Activated CD8-positive, alpha-beta memory T cell treated with anti-CD3 and anti-CD28 coated beads, Interleukin-2, amount 10 ng/mL, durations not matched to agents 7 days and 5 days (primary cell): ENCODE measurements at regions not wholly inside any gene's neighbourhood (a gene's known extent, or its start where the extent isn't known, plus 50 kb on each side); places are given as distances from the start of the nearest gene placed in this dataset.
A peak's percentile ranks its signal among the peaks of the same experiment; 100 is the strongest.
"Not testable (repeated sequence)": the region's sequence is repeated elsewhere in the genome, so short reads cannot be mapped to it uniquely, and the experiment has no call there.

Source experiments
- ATAC-seq: fragments of 150-1000 bp; cut with Tn5 transposase; one replicate; pipeline ENCODE4 v1.10.0; 2021; ENCODE audit warnings: moderate library complexity
- CTCF ChIA-PET: fragments of 350-600 bp; sonication (Branson Sonifier 250); formaldehyde crosslinking; loops from one replicate; lab custom pipeline; 2021; ENCODE audit warnings: antibody characterized with exemption; lab: Charles Lee
- DNase-seq: peaks from one replicate; pipeline ENCODE4 v3.0.0-alpha.2; 2020
- H3K27ac Mint-ChIP-seq: one replicate; pipeline ENCODE4 v1.8.0; 2021; ENCODE audit warnings: mild to moderate bottlenecking, mixed read lengths
- H3K27me3 Mint-ChIP-seq: one replicate; pipeline ENCODE4 v1.8.0; 2021; ENCODE audit warnings: mixed read lengths
- H3K36me3 Mint-ChIP-seq: one replicate; pipeline ENCODE4 v1.8.0; 2021; ENCODE audit warnings: mild to moderate bottlenecking, mixed read lengths
- H3K4me1 Mint-ChIP-seq: one replicate; pipeline ENCODE4 v1.8.0; 2021; ENCODE audit warnings: mixed read lengths
- H3K4me3 Mint-ChIP-seq: one replicate; pipeline ENCODE4 v1.8.0; 2021; ENCODE audit warnings: mild to moderate bottlenecking, moderate library complexity, mixed read lengths
- H3K9me3 Mint-ChIP-seq: one replicate; pipeline ENCODE4 v1.8.0; 2022; ENCODE audit warnings: low read depth, mixed read lengths

DNA sequence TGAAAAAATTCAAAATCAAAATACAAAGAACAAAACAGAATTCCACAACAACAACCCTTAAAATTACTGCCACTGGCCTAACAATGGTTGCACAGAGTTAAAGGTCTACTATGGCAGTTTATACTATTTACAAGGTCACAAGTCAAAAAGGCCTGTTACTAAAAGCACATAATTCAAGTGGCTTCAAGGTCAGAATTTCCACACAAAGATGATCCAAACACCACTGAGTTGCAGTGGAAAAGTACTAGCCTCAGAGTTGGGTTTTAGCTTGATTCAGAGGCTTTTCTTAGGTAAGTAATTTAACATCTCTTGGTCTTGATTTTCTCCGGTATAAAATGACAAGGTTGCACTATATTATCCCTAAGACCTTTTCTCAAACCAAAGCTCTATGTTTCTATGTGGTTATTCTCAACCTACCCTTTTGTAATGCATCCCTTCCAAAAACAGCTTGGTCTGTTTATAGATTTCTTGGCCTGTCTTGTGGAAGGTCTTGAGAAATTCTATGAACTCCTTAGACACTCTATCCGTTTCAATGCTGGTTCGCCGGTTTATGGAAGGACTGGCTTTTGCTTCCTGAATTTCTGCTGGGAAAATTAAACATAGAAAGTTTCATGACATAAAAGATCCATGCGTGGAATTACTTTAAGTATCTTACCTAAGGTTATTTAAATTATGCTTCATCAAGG lies 69.5 kb downstream of the MDH2 start:
- DNase-seq, H3K27me3 Mint-ChIP-seq, H3K4me3 Mint-ChIP-seq, ATAC-seq, CTCF ChIA-PET, H3K4me1 Mint-ChIP-seq, H3K36me3 Mint-ChIP-seq, H3K9me3 Mint-ChIP-seq, H3K27ac Mint-ChIP-seq: not testable (repeated sequence)

DNA sequence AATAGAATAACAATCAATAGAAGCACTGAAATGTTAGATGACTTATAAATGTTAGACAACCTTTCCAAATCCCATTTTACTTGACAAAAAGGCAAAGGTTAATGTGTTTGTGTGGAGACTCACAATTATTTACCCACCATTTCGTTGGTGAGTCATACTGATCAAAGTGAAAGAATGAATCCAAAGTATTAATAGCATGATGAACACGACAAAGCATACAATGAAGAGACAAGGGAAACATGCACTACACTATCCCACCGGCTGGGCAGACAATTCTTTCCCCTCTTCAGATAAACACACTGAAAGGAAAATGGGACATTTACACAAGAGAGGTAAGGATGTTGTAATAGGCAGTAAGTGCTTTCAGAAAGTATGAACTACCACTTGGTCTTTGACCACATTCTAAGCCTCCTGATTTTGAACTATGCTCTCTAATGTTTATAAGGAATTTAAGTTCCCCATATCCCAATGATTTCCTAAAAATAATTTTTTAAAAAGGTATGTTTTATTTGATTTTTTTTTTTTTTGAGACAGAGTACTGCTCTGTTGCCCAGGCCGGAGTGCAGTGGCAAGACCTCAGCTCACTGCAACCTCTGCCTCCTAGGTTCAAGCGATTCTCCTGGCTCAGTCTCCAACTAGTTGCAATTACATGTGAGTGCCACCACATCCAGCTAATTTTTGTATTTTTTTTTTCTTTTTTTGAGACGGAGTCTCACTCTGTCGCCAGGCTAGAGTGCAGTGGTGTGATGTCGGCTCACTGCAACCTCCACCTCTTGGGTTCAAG lies 70.5 kb downstream of the MDH2 start:
- CTCF ChIA-PET, result interaction anchor here (0.7 kb wide), 1 partner anchor 112 kb away, joined by 3 read pairs; no protein-coding TSS in a partner anchor
- not testable (repeated sequence) for H3K4me1 Mint-ChIP-seq, H3K27me3 Mint-ChIP-seq, H3K4me3 Mint-ChIP-seq, H3K9me3 Mint-ChIP-seq, H3K36me3 Mint-ChIP-seq, ATAC-seq, DNase-seq, H3K27ac Mint-ChIP-seq

- ATAC-seq (no peak), DNase-seq (no peak)
- H3K36me3 Mint-ChIP-seq, result no peaks in the 10 kb centered on the region
- no peak overlapping the region for H3K27ac Mint-ChIP-seq
- peaks cover 3% of the 10 kb centered on the region for H3K4me1 Mint-ChIP-seq
- CTCF ChIA-PET, result interaction anchor here (1.2 kb wide), 1 partner anchor 83 kb away, joined by 3 read pairs; no protein-coding TSS in a partner anchor
- no peak overlapping the region for H3K4me3 Mint-ChIP-seq
- H3K9me3 Mint-ChIP-seq, result no peaks in the 10 kb centered on the region
- no peaks in the 10 kb centered on the region for H3K27me3 Mint-ChIP-seq
Observed at GRCh38 chr7:76121044-76121443, 73.1 kb downstream of the MDH2 start.

GRCh38 chr7:76122516-76123239 lies 74.8 kb downstream of the MDH2 start:
- ATAC-seq, result no peak
- CTCF ChIA-PET, result no interaction called here
- H3K4me3 Mint-ChIP-seq, result no peak overlapping the region
- H3K36me3 Mint-ChIP-seq, result no peaks in the 10 kb centered on the region
- H3K9me3 Mint-ChIP-seq, result no peaks in the 10 kb centered on the region
- DNase-seq, result no peak
- H3K27ac Mint-ChIP-seq, result no peak overlapping the region
- no peaks in the 10 kb centered on the region for H3K27me3 Mint-ChIP-seq
- H3K4me1 Mint-ChIP-seq, result peaks cover 3% of the 10 kb centered on the region

- Mint-ChIP-seq H3K27ac (no peak overlapping the region), H3K36me3 (no peaks in the 10 kb centered on the region), H3K4me3 (no peak overlapping the region), H3K27me3 (no peaks in the 10 kb centered on the region), H3K9me3 (no peaks in the 10 kb centered on the region), H3K4me1 (peaks cover 3% of the 10 kb centered on the region)
- DNase-seq (no peak), ATAC-seq (no peak)
- CTCF ChIA-PET, result no interaction called here
Observed at GRCh38 chr7:76123316-76123715, 75.4 kb downstream of the MDH2 start.

GRCh38 chr7:76125560-76125959 lies 76.1 kb upstream of the SRRM3 start:
- peaks cover 3% of the 10 kb centered on the region for H3K27me3 Mint-ChIP-seq
- no peak overlapping the region for H3K4me3 Mint-ChIP-seq
- ATAC-seq, result no peak
- CTCF ChIA-PET, result interaction anchor here (0.6 to 1.2 kb wide), 4 partner anchors 10 to 483 kb away, joined by 3 to 6 read pairs (median 4); no protein-coding TSS in a partner anchor
- H3K27ac Mint-ChIP-seq, result no peak overlapping the region
- DNase-seq, result no peak
- no peaks in the 10 kb centered on the region for H3K9me3 Mint-ChIP-seq
- no peaks in the 10 kb centered on the region for H3K36me3 Mint-ChIP-seq
- peaks cover 5% of the 10 kb centered on the region for H3K4me1 Mint-ChIP-seq

DNA sequence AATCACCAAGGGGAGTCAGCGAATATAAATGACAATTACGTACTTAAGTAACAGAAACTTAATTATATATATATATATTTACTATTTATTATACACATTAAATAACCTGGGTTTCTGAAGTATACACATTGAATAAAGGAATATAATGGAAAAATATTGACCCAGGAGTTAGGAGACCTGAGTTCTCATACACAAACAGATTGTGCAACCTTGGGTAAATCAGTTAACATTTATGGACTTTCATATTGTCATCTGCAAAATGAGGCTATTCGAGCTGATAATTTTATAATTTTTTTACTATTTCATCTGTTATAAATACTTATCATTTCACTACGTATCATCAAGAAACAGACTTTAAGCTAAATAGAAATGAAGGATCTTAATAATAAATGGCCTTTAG lies 75.1 kb upstream of the SRRM3 start:
- no peak overlapping the region for H3K27ac Mint-ChIP-seq
- no peak overlapping the region for H3K4me3 Mint-ChIP-seq
- peaks cover 10% of the 10 kb centered on the region for H3K4me1 Mint-ChIP-seq
- no peaks in the 10 kb centered on the region for H3K36me3 Mint-ChIP-seq
- ATAC-seq (no peak), DNase-seq (no peak)
- H3K27me3 Mint-ChIP-seq, result peaks cover 6% of the 10 kb centered on the region
- CTCF ChIA-PET, result no interaction called here
- no peaks in the 10 kb centered on the region for H3K9me3 Mint-ChIP-seq

- H3K27ac Mint-ChIP-seq, result no peak overlapping the region
- no peak overlapping the region for H3K4me3 Mint-ChIP-seq
- CTCF ChIA-PET, result interaction anchor here (0.7 to 2.3 kb wide), 3 partner anchors 81 to 361 kb away, joined by 3 to 7 read pairs (median 3); partner anchors contain the start of genes MDH2 and STYXL1
- peaks cover 26% of the 10 kb centered on the region for H3K4me1 Mint-ChIP-seq
- H3K36me3 Mint-ChIP-seq, result no peaks in the 10 kb centered on the region
- H3K9me3 Mint-ChIP-seq, result no peaks in the 10 kb centered on the region
- ATAC-seq (no peak), DNase-seq (no peak)
- H3K27me3 Mint-ChIP-seq, result peaks cover 19% of the 10 kb centered on the region
Observed at GRCh38 chr7:76129366-76129765, 72.3 kb upstream of the SRRM3 start.

DNA sequence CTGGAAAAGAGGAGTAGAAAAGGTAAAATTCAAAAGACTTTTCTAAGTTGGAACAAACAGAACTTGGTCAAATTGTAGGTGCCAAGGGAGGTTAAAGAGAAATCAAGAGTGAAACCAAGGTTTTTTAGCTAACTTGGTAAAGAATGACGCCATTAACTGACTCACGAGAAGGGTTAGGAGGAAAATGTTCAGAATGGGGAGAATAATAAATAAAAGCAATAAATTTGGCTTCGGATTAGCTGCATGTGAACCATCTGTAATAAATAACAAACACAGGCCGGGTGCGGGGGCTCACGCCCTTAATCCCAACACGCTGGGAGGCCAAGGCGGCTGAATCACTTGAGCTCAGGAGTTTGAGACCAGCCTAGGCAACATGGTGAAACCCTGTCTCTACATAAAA lies 71.9 kb upstream of the SRRM3 start:
- no peak for DNase-seq
- Mint-ChIP-seq H3K9me3 (no peaks in the 10 kb centered on the region), H3K27me3 (peaks cover 20% of the 10 kb centered on the region), H3K36me3 (no peaks in the 10 kb centered on the region), H3K4me1 (peaks cover 26% of the 10 kb centered on the region), H3K27ac (no peak overlapping the region), H3K4me3 (no peak overlapping the region)
- CTCF ChIA-PET, result interaction anchor here (0.9 to 2.3 kb wide), 2 partner anchors 82 to 110 kb away, joined by 3 to 7 read pairs; partner anchors contain the start of genes MDH2 and STYXL1
- ATAC-seq, result no peak

GRCh38 chr7:76130661-76131060 lies 71.0 kb upstream of the SRRM3 start:
- peak; percentile 42 for ATAC-seq
- H3K4me3 Mint-ChIP-seq, DNase-seq, H3K36me3 Mint-ChIP-seq, H3K9me3 Mint-ChIP-seq, H3K27ac Mint-ChIP-seq: not testable (repeated sequence)
- CTCF ChIA-PET, result interaction anchor here (0.6 to 2.3 kb wide), 2 partner anchors 111 to 543 kb away, joined by 3 to 7 read pairs; no protein-coding TSS in a partner anchor
- peaks cover 26% of the 10 kb centered on the region for H3K4me1 Mint-ChIP-seq
- H3K27me3 Mint-ChIP-seq, result peaks cover 28% of the 10 kb centered on the region

- ATAC-seq, DNase-seq, H3K9me3 Mint-ChIP-seq, H3K36me3 Mint-ChIP-seq, H3K27ac Mint-ChIP-seq, CTCF ChIA-PET, H3K4me3 Mint-ChIP-seq: not testable (repeated sequence)
- peaks cover 31% of the 10 kb centered on the region for H3K27me3 Mint-ChIP-seq
- H3K4me1 Mint-ChIP-seq, result peaks cover 26% of the 10 kb centered on the region
Observed at GRCh38 chr7:76131887-76132286, 69.8 kb upstream of the SRRM3 start.

GRCh38 chr7:76133164-76133775 lies 68.4 kb upstream of the SRRM3 start:
- CTCF ChIA-PET, result no interaction called here
- Mint-ChIP-seq H3K27ac (peak overlapping the region; percentile 4), H3K36me3 (no peaks in the 10 kb centered on the region), H3K4me3 (no peak overlapping the region), H3K9me3 (no peaks in the 10 kb centered on the region), H3K27me3 (peaks cover 40% of the 10 kb centered on the region), H3K4me1 (peaks cover 26% of the 10 kb centered on the region)
- ATAC-seq (peak; percentile 27), DNase-seq (no peak)

DNA sequence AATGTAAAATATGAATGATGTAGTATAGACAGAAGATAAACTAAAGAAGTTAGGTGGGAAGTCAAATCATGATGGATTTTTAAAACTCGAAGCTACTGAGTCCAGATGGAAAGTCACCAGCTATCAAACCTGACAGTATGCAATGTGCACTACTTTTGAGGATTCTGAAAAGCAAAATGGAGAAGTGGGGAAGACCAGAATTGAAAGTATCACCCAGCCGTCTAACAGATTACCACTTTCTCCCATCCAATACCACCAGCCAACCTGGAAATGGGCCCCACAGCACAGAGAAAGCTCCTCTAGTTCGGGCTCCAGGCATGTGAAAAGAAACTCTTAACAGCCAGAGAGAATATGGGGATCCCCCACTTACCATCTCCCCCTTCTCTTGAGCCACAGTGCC lies 67.9 kb upstream of the SRRM3 start:
- no peak overlapping the region for H3K27ac Mint-ChIP-seq
- no peaks in the 10 kb centered on the region for H3K9me3 Mint-ChIP-seq
- DNase-seq (no peak), ATAC-seq (no peak)
- H3K4me3 Mint-ChIP-seq, result no peak overlapping the region
- H3K4me1 Mint-ChIP-seq, result peaks cover 26% of the 10 kb centered on the region
- no peaks in the 10 kb centered on the region for H3K36me3 Mint-ChIP-seq
- CTCF ChIA-PET, result no interaction called here
- peaks cover 45% of the 10 kb centered on the region for H3K27me3 Mint-ChIP-seq
